Nephron progenitor cell (in vitro differentiated cells): ENCODE measurements at regions not wholly inside any gene's neighbourhood (a gene's known extent, or its start where the extent isn't known, plus 50 kb on each side); places are given as distances from the start of the nearest gene placed in this dataset.

Source experiments
- DNase-seq: peaks from one replicate; pipeline ENCODE4 v3.0.0; 2021
- H3K27ac Mint-ChIP-seq: 2 replicates; pipeline ENCODE4 v1.8.0; 2021; ENCODE audit warnings: mild to moderate bottlenecking, moderate library complexity, mixed read lengths
- H3K27me3 Mint-ChIP-seq: 2 replicates; pipeline ENCODE4 v1.8.0; 2021; ENCODE audit warnings: mild to moderate bottlenecking, low read depth, mixed read lengths; ENCODE audit not compliant: poor library complexity
- H3K36me3 Mint-ChIP-seq: 2 replicates; pipeline ENCODE4 v1.8.0; 2021; ENCODE audit warnings: low read depth, mixed read lengths
- H3K4me1 Mint-ChIP-seq: 2 replicates; pipeline ENCODE4 v1.8.0; 2021; ENCODE audit warnings: mixed read lengths
- H3K4me3 Mint-ChIP-seq: 2 replicates; pipeline ENCODE4 v1.8.0; 2021; ENCODE audit warnings: mild to moderate bottlenecking, moderate library complexity, mixed read lengths
- H3K9me3 Mint-ChIP-seq: 2 replicates; pipeline ENCODE4 v1.8.0; 2021; ENCODE audit warnings: mild to moderate bottlenecking, moderate library complexity, mixed read lengths
- CTCF ChIP-seq: fragments of 200-600 bp; sonication (generic); IDR thresholded peaks from 2 replicates; pipeline ENCODE4 v1.5.0; 2021; ENCODE audit warnings: antibody characterized with exemption

DNA sequence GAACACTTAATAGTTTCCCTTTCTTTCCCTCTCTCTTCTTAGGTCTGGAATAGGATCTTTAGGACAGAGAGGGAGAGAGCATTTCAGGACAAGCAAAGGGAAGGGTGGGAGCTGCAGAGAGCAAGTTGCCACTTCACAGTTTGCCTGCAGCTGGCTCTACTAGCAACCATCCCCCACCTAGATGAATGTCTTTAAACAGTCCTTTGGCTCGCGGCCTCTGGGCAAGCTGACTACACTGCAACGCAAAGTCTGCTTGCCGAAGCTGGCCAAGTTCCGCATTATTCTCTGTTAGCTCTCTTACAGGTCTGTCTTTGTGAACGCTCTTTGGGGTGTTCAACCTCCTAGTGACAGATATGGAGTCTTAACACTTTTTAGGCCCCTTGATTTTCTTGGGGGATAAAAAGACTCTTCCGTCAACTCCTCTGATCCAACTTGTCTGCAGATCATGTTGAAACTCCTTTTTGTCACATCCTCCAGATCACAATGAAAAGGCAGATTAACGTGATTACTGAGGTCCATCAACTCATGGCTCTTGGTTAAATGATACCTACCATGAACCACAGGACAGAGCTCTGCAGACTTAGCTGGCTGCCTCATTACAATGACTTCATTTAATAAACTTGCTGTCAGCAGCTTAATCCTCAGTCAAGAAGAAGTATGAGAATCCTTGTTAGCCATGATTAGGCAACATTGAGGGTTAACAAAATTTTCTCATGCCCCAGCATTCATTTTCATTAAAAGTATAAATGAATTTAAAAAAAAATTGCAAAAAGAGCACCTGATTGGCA, 74.6 kb downstream of the SLC4A3 start:
- peaks cover 19% of the 10 kb centered on the region for H3K27me3 Mint-ChIP-seq
- peaks cover 74% of the 10 kb centered on the region for H3K4me1 Mint-ChIP-seq
- no peaks in the 10 kb centered on the region for H3K36me3 Mint-ChIP-seq
- no peak overlapping the region for H3K27ac Mint-ChIP-seq
- H3K9me3 Mint-ChIP-seq: no peaks in the 10 kb centered on the region
- no peak for TF ChIP-seq CTCF
- no peak overlapping the region for H3K4me3 Mint-ChIP-seq
- peak; percentile 12 for DNase-seq

DNA sequence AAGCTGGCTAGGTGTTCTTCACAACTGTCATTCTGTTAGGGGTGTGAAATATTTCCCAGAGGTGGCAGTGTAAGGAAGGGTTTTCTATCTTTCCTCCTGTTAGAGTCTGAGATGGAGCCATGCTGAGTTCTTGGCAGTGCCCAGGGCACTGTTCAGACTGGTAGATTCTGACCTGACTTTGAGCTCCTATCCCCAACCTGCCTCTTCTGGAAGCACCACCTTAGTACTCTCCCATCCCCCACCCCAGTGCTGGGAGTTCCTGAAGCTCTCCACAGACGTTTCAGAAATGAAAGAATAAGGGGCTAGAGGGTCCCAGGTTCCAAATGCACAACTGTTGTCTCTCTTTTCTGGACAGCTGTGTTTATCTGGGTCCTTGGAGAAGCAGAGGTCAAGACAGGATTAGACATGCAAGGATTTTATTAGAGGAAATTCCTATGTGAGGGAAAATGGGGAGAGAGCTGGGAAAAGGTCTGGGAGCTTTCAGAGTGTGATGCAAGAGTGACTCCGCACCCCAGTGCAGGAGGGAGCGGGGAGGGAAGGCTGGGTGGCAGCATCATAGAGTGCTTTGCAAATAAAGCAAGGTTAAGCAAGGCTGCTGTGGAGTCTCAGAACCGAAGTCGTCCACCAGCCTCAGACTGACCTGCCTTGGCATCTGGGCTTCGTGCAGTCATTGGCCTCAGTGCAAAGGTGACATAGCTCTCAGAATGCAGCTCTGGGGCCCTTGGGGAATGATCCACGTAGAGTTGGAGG, 75.5 kb downstream of the SLC4A3 start:
- Mint-ChIP-seq H3K27ac (no peak overlapping the region), H3K4me1 (peaks cover 79% of the 10 kb centered on the region), H3K27me3 (peaks cover 19% of the 10 kb centered on the region), H3K36me3 (no peaks in the 10 kb centered on the region), H3K4me3 (no peak overlapping the region), H3K9me3 (no peaks in the 10 kb centered on the region)
- no peak for DNase-seq
- no peak for TF ChIP-seq CTCF

DNA sequence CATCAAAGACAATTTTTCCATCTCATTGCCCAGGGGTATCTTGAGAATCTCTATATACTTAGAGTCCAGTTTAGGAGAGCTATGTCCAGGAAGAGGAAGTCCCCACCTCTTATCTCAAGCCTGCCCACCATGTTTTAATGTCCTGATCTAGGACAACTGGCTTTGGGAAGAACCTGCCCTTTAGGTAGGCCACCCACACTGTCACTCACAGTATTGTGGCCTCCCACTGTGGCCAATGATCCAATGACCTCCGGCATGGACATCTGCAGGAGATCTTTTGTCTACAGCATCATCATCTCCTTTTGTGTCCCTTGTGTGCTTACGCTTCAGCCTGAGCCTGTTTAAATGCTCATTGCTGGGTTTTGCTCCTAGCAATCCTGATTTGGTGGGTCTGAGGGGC, 77.4 kb downstream of the SLC4A3 start:
- Mint-ChIP-seq H3K27ac (no peak overlapping the region), H3K27me3 (peaks cover 20% of the 10 kb centered on the region), H3K9me3 (no peaks in the 10 kb centered on the region), H3K36me3 (no peaks in the 10 kb centered on the region), H3K4me1 (peaks cover 71% of the 10 kb centered on the region), H3K4me3 (no peak overlapping the region)
- no peak for TF ChIP-seq CTCF
- no peak for DNase-seq

GRCh38 chr2:219706823-219707281, 79.4 kb downstream of the SLC4A3 start:
- peaks cover 26% of the 10 kb centered on the region for H3K27me3 Mint-ChIP-seq
- peaks cover 70% of the 10 kb centered on the region for H3K4me1 Mint-ChIP-seq
- DNase-seq: no peak
- no peak overlapping the region for H3K4me3 Mint-ChIP-seq
- TF ChIP-seq CTCF: no peak
- H3K36me3 Mint-ChIP-seq: no peaks in the 10 kb centered on the region
- peak overlapping the region; percentile 47 for H3K27ac Mint-ChIP-seq
- peaks cover 13% of the 10 kb centered on the region for H3K9me3 Mint-ChIP-seq

DNA sequence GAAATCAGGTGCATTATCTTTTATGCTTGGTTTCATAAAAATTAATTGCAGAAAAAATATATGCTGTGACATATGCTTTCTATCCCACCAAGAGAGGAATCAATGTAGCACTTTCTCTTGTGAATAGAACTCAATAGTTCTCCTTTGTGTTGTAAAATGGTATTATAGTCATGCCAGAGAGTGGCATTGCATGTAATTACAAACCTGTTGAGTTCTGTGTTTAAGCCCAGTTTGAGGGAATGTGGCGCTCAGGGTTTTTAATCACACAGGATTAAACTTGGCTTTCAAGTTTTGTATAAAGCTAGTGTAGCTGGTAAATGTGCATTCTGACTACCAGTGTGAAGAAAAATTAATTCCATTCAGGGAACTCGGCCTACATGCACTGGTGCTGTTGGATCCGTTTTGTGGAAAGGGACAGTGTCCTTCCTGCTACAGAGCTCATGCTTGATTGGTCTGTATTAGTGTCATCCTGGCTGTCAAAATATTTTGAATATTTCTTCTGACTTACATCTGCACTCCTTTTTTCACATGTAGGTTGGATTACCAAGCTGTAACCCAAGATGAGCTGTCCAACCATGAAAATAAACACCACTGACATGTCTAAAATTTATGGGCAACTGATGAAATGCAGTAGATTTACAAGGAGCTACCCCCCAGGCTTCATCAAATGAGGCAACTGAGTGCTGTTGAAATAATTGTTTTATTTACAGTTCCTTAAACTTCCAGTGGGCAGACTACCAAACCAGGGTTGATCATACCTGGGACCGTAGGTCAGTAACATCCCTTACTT, 80.3 kb downstream of the SLC4A3 start:
- Mint-ChIP-seq H3K27me3 (peaks cover 28% of the 10 kb centered on the region), H3K27ac (no peak overlapping the region), H3K4me1 (peaks cover 69% of the 10 kb centered on the region)

More for the DNA sequence above, 80.3 kb downstream of the SLC4A3 start:
- DNase-seq: no peak
- H3K9me3 Mint-ChIP-seq: peaks cover 19% of the 10 kb centered on the region
- H3K4me3 Mint-ChIP-seq: no peak overlapping the region
- no peak for TF ChIP-seq CTCF
- no peaks in the 10 kb centered on the region for H3K36me3 Mint-ChIP-seq
